ENCODE measurements at regions not wholly inside any gene's neighbourhood (a gene's known extent, or its start where the extent isn't known, plus 50 kb on each side); places are given as distances from the start of the nearest gene placed in this dataset.

- no peak for DNase-seq (ENCODE audit: low spot score)
- CTCF ChIA-PET, result interaction anchor here (0.6 kb wide), 1 partner anchor 595 kb away, joined by 3 read pairs; no protein-coding TSS in a partner anchor
These were observed 1963.3 kb upstream of the PIK3C3 start for GRCh38 chr18:39991696-39992265.

GRCh38 chr18:39990540-39990939 is 1964.5 kb upstream of the PIK3C3 start:
- no peak for DNase-seq (ENCODE audit: low spot score)
- CTCF ChIA-PET, result no interaction called here
- POLR2A ChIA-PET (ENCODE audit: low non-redundant PET), result no interaction called here
- no peak overlapping the region for H3K27ac ChIP-seq
- no peak for TF ChIP-seq CTCF (conservative IDR thresholded peaks at IDR 0.05; ENCODE audit: low read depth)

More at GRCh38 chr18:39991696-39992265, 1963.3 kb upstream of the PIK3C3 start:
- H3K27ac ChIP-seq, result no peak overlapping the region
- no peak for TF ChIP-seq CTCF (conservative IDR thresholded peaks at IDR 0.05; ENCODE audit: low read depth)
- POLR2A ChIA-PET (ENCODE audit: low non-redundant PET), result no interaction called here

GRCh38 chr18:39976771-39977170 is 1978.3 kb upstream of the PIK3C3 start:
- no peak for DNase-seq (ENCODE audit: low spot score)
- POLR2A ChIA-PET (ENCODE audit: low non-redundant PET), result no interaction called here
- H3K27ac ChIP-seq, result no peak overlapping the region
- no peak for TF ChIP-seq CTCF (conservative IDR thresholded peaks at IDR 0.05; ENCODE audit: low read depth)
- CTCF ChIA-PET, result interaction anchor here (0.6 kb wide), 1 partner anchor 257 kb away, joined by 3 read pairs; no protein-coding TSS in a partner anchor

GRCh38 chr18:39972521-39972920 is 1982.5 kb upstream of the PIK3C3 start:
- DNase-seq (ENCODE audit: low spot score), result no peak
- TF ChIP-seq CTCF (conservative IDR thresholded peaks at IDR 0.05; ENCODE audit: low read depth), result no peak

GRCh38 chr18:39969803-39970494 is 1985.1 kb upstream of the PIK3C3 start:
- no peak for DNase-seq (ENCODE audit: low spot score)
- TF ChIP-seq CTCF (conservative IDR thresholded peaks at IDR 0.05; ENCODE audit: low read depth), result no peak
- no peak overlapping the region for H3K27ac ChIP-seq
- POLR2A ChIA-PET (ENCODE audit: low non-redundant PET), result no interaction called here
- CTCF ChIA-PET, result no interaction called here

More at GRCh38 chr18:39972521-39972920, 1982.5 kb upstream of the PIK3C3 start:
- H3K27ac ChIP-seq, result no peak overlapping the region
- ChIA-PET POLR2A (ENCODE audit: low non-redundant PET) (no interaction called here), CTCF (no interaction called here)

GRCh38 chr18:39966275-39966674 is 1988.8 kb upstream of the PIK3C3 start:
- CTCF ChIA-PET, result interaction anchor here (0.6 kb wide), 1 partner anchor 563 kb away, joined by 4 read pairs; no protein-coding TSS in a partner anchor
- H3K27ac ChIP-seq, result no peak overlapping the region
- POLR2A ChIA-PET (ENCODE audit: low non-redundant PET), result no interaction called here
- DNase-seq (ENCODE audit: low spot score), result peak; percentile 6
- TF ChIP-seq CTCF (conservative IDR thresholded peaks at IDR 0.05; ENCODE audit: low read depth), result no peak; the same call in 1 of the 2 replicates

All from RWPE1 (cell line).